HG03039 (cell line): ENCODE measurements at regions not wholly inside any gene's neighbourhood (a gene's known extent, or its start where the extent isn't known, plus 50 kb on each side); places are given as distances from the start of the nearest gene placed in this dataset.

Experiments
- ATAC-seq: cut with Tn5 transposase; IDR thresholded peaks from one replicate; pipeline ENCODE4 v1.9.1; 2021; ENCODE audit warnings: mild to moderate bottlenecking, moderate library complexity; ENCODE audit not compliant: unreplicated experiment

DNA sequence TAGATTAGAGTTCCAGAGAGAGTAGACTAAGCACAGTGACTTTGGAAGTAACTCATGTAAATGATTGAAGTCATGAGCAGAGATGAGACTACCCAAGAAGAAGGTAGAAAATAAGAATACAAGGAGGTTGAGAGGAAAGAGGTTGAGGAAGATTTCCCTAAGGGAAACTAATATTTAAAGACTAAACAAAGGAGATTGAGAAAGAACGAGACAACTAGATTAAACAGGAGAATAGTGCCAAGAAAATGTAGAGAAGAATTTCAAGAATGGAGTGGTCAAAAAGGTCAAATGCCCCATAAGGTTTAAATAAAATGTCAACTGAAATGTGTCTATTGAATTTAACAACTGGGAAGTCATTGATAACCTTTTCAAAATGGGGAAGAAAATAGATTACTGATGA lies 59.0 kb downstream of the RPS29 start:
- no peak for ATAC-seq

DNA sequence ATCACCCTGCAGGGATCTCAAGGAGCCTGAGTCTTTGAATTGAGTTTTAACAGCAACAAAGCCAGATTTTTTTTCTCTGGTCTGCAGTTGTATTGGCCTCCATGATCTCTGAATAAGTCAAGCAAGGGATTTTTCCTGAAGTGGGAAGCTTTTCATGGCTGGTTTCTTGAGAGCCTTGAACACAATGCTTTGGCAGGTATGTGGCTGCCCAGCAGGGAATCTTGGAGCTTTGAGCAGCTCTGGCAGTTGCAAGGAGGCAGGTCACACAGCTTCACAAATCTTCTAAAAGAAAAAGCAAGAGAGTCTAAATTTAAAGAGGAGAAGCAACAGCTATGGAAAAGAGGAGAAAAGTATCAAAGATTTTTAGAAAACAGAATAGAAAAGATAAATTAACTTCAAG lies 60.1 kb downstream of the RPS29 start:
- no peak for ATAC-seq

DNA sequence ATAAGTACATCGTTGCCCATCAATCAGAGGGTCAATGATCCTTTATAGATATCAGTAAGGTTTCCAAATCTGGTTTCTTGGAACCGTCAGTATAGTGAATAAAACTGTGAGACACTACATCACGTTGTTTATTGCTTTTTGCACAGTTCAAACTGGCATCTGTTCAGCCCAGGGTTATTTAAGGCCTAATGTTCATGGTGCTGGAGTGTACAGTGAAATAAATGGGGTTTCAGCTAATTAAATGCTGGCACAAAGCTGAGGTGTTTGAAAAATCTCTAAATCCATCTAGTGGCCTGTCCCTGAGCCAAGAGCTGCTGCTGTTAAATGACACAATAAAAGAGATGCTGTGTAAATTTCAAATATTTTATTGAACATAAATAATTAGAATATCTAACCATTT lies 69.9 kb downstream of the RPS29 start:
- no peak for ATAC-seq

DNA sequence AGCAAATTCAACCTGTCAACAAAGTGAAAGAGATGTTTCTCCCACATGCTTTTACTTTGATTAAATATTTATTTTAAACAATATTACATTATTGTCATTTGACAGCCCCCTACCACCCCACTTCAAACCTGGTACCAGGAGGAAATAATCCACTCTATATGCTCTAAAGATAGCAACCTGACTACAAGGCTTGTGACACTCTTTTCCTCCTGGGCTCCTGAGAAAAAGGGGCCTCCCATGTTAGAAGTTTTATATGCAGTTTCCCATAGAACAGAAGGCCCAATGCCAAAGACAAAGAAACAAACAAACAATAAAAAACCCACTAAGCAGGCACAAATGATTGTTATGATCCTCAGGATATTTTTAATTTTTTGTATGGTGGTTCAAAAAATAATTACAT lies 73.6 kb downstream of the RPS29 start:
- no peak for ATAC-seq

DNA sequence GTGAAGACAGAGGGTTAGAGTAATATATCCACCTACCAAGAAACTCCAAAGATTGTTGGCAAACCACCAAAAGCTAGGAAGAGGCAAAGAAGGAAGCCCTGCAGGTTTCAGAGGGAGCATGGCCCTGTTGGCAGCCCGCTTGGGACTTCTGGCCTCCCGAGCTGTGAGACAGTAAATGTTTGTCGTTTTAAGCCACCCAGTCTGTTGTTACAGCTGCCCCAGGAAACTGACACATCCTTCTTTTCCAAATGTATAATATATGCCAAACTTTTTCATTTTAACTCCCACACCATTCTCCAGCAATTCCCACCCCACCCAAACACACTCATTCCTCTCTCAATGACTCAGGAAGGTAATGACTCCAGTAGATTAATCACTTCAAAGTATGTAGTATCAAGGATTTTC lies 74.0 kb downstream of the RPS29 start:
- no peak for ATAC-seq

DNA sequence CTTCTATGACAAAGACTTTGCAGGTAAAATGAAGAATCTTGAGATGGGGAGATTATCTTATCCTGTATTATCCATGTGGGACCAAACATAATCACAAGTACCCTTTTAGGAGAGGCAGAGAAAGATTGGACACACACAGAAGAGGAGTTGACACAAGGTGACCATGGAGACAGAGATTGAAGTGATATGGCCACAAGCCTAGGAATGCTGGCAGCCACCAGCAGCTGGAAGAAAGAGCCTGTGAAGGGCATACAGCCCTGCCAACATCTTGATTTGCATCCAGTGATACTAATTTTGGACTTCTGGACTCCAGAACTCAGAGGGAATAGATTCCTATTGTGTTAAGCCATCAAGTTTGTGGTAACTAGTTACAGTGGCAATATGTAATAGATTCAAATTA lies 78.1 kb downstream of the RPS29 start:
- no peak for ATAC-seq

DNA sequence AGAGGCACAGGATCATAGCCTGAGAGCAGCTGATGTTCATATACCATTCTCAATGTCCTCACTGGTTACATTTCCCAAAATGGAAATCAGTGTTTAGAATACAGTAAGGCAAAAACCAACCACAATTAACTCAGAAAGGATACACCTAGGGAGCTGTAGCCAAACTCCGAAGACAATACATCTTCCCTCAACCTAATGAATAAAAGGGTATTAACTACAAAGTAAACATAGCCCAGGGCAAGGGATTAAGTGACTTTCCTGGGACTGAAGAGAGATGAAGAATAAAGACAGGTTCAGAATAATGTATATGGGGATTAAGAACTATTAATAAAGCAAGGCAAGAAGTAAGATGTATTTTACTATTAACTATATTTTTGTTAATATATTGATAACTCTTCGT lies 79.5 kb downstream of the RPS29 start:
- ATAC-seq = no peak

DNA sequence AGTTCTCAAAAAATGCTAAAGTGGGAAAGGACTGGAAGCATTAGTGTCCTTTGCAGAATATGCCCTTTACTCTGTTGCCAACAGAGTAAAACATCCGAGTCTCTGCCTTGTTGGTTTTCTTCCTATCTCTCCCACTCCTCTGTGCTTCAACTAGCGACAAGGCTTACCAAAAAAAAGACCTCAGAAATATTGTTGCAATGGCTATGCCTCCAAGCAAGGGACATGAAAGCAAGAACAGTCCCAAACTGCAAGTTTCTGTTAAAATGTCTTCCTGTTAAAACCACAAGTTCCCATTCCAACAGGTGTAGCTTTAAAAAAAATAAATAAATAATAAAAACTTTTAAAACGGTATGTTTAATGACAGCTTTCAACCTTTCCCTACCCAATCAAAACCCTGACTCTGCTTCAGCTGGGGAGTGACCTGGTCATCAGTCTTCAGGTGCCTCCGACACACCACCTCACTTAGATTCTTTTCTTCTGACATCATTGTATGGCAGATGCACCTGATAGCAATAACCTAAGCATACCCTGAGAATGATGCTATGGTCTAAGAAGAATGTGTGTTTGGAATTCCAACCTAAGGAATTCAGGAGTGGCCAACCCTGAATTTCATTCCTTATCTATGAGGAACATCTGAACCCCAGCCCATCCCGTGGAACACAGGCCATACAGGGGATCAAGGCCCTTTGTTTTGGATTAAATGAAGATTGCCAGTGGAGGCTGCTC lies 81.0 kb downstream of the RPS29 start:
- no peak for ATAC-seq

DNA sequence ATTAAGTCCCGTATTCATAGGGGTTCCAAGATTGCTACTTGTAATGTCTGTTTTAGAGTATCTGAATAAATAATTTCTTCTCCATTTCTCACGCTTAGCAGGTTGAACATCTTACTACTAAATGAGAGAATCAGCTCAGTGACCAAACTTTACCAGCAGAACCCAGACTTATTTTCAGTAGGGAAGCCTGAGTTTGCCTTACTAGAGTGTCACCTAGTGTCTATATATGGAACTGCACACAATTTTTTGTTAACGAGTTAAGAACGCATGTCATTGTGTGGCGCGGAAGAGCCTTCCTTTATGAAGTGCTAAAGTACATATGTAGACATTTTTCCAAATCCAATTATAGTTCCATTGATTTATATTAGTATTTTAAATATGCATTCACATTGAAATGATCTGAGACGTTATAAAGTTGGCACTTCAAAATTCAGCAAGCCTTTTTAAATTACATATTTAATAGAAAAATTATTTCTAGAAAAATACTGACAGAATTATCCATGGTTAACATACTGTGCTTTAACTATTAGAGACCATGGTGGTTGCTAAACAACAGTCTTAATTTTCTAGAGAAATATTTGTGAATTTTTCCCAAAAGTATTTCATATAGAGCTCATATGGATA lies 88.3 kb downstream of the RPS29 start:
- peak; percentile 70 for ATAC-seq

DNA sequence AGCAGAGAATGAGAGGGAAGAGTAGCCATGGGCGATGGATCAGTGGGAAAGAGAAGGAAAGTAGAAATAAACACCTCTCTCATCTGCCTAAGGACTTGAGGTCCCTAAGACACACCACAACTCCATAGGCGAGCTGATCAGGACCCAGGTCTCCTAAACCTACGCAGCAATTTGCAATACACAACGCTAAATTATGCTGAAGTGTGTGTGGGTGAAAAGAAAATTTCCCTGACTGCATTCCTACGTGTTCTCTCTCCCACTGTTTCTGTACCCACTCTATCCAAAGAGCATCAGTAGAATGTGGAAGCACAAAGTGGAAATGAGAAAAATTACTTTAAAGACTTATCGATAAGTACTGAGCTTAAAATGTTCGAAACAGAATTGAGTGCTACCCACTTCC lies 88.9 kb downstream of the RPS29 start:
- no peak for ATAC-seq

DNA sequence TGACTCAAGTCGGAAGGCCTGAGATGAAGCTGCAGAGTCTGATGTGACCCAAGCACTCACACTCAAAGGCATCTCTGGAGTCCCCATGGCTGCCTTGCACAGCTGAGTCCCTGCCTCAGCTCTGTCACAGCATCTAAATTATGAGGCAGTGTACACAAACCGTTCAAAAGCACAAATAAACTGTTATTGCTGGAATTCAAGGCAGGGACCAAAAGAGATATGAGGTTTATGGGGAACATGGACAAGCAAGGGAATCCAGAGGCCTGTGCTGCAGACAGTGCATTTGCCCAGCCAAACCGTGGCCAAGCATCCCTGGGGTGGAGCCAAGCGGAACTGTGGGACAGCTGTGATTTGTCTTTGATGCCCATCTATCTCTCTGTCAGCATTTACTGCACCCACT lies 91.3 kb downstream of the RPS29 start:
- ATAC-seq = no peak

DNA sequence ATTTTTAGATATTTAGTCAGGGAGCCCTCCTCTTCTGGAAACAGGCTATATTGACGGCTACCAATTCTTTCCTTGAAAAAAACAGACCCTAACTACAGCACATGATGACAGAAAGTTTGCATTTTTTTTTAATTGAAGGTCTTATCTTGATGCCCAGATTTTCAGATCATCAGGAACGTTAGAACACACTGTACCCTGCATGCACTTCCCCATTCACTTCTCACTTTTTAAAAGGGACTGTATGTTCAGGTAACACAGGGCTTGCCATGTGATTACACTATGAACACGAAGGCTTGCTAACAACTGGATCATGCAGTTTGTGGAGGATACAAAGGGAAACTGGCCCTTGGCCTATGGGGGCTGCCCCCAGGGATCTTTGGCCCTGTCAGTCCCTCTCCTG lies 92.6 kb downstream of the RPS29 start:
- ATAC-seq = no peak

DNA sequence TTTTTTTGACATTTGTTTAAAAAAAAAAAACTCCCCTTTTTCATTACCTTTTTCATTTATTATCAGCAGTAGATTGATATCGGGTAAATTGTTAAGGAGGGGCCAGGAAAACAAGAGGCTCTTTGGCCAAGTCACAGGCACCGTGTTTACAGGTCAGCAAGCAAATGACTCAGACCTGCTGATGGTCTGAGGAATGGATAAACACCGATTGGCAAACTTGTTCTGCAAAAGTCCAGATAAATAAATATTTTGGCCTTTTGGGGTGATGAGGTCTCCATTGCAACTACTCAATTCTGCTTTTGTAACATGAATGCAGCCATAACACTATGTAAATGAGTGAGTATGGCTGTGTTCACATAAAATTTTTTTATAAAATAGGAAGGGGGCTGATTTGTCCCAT lies 94.0 kb downstream of the RPS29 start:
- no peak for ATAC-seq

DNA sequence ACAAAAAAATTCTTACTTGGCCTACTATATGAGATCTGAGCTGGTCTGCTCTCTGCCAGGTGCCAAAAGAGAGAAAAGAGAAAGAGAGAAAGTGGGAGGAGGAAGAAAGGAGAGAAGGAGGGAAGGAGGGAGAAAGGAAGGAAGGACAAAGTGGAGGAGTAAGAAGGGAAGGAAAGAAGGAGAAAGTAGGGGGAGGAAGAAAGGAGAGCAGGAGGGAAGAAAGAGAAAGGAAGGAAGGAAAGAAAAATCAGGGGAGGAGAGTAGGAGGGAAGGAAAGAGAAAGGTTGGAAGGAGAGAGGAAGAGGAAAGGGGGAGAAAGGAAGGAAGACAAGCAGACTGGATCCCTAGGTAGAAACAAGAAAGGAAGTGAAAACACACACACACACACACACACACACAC lies 96.8 kb downstream of the RPS29 start:
- no peak for ATAC-seq

DNA sequence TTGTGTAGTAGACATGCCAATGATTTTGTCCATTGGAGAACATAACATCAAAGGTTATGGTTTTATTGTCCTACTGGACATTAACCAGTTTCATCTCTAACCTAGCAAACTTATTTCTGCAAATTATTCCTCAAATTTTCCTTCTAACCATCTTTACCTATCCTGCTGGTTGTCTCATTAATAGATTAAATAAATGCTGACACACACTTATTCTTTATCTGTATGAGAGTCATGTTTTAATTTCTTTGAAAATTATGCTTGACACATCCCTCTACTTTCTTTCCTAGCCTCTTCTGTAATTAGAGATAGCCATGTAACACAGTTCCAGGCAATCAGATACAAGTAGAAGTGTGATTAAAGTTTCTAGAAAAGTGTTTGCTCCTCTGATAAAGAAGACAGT lies 98.9 kb downstream of the RPS29 start:
- no peak for ATAC-seq

DNA sequence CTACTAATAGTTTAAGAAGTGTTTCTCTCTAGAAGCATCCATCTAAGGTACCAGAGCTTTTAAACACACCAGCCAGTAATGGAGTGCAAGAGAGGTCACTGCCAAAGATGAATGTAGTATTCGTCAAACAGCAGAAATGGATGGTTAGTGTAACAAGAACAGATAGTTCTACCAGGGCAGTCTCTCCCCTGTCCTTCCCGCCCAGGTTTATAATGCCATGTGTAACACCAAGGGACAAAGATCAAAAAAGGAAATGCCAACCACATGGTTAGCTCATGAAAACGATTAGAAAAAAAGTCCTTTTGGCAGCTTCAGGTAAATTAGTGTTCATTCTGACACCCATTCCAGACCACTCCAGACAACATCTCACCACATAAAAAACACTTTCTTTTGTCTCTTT lies 100.9 kb downstream of the RPS29 start:
- ATAC-seq = no peak

DNA sequence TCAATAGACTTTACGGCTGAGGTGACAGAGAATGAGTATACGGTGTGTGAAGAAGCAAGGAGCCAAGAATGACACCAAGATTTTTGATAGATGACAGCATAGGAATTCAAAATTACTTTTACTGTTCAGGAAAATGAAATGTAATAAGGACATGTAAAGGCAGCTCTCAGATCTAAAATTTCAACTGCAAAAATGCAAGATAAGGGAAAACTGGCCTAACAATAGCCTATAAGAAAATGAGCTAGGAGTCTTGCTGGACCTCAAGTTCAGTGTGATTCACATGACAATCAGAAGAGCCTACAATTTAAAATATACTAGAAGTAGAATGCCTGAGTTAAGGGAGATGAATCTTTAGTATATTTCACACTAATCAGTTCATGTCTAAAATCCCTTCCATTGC lies 102.0 kb downstream of the RPS29 start:
- ATAC-seq = no peak

DNA sequence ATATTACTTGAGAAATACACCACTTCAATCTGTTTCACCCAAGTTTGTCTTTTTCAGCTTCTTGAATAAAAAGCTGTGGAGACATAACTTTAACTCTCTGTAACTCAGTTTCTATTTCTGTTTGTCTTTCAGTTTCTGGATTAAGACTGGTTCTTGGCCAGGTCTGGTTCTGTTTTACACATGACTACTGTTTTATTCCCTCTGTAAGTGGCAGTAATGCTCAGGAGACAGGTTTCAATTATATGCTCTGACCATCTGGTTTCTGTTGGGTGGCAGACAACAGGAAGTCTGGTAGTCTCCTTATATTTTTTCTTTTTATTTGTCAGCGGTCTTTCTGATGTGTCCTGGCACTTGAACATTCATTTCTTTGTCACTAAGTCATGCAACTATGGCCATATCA lies 102.9 kb downstream of the RPS29 start:
- ATAC-seq = no peak

DNA sequence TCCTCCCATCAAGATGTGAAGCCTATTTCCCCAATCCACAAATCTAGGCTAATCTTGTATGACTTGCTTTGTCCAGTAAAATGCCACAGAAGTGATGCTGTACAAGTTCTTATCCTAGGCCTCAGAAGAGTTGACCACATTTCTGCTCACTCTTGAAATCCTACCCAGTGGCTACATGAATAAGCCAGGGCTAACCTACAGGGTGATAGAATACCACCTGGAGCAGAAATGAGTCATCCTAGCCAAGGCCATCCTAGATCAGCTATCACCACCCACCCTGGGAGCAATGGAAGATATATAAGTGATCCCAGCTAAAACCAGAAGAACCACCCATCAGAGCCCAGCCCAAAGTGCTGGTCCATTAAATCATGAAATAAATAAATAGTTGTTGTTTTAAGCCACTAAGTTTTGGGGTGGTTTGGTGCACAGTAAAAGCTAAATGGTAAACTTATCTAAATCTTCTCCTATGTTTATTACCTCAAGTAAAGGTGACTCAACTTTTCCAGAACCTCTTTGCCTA lies 105.1 kb downstream of the RPS29 start:
- ATAC-seq = no peak

DNA sequence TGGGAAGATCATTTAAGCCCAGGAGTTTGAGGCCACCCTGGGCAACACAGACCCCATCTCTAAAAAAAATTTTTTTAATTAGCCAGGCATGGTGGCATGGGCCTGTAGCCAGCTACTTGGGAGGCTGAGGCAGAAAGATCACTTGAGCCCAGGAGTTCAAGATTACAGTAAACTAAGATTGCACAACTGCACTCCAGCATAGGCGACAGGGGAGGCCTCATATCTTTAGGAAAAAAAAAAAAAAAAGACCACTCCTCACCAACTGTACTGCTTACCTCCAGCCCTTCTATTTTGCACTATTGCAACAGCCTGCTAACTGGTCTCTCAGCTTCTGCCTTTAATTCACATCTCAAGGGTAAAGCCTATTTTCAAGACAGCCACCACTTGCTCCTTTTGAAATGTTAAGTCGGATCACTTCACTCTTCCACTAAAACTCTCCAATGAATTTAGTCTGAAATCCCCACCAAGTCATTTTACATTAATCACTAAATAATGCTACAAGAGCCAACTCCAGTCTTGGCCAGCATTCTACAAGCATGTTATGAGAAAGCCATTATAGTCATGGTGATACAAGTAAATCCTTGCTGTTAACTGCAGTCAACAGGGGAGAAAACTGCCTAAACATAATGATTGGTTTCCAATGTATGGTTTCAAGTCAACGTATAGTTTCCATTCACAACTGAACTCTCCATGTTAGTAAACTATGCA lies 106.0 kb downstream of the RPS29 start:
- no peak for ATAC-seq

DNA sequence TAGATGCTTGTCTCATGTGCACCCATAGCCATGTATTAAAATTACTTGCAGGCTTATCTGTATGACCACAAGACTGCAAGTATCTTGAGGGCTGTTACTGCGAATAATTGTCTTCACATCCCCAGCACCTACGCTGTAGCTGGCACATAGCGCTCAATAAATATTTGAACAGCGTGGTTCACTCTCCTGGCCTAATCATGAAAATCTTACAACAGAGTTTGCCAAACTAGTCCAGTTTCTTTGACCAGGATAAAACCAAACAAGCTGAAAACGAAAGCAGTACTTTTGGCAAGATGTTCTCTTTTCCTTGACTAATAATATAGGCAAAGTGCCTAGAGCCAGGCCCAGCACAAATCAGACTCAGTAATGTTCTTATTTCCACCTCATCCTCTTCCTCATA lies 106.7 kb downstream of the RPS29 start:
- ATAC-seq = no peak

DNA sequence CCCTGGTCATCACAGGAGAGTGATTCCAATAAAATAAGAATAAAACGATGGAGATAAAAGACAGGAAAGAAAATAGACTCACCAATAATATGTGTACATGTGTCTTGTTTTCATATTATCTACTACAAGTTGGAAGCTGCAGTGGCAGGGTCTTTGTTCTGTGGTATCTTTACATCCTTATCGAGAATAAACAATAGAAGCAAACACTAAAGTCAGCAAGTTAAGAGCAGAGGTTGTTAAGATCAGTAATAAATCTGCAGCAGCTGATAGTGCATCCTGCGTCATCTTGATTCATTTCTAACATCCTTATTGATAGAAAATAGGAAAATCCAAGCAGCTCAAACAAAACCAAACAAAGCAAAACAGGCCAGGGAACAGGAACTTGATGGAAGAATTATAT lies 107.4 kb downstream of the RPS29 start:
- no peak for ATAC-seq
